Heart right ventricle (tissue), 16 donors: ENCODE measurements at regions not wholly inside any gene's neighbourhood (a gene's known extent, or its start where the extent isn't known, plus 50 kb on each side); places are given as distances from the start of the nearest gene placed in this dataset.

ENCODE experiments used
- ATAC-seq, 8 donors: fragments of 200-7000 bp; cut with Tn5 transposase; one replicate each; pipeline ENCODE4 v1.9.1; 2020; ENCODE audit warnings: mild to moderate bottlenecking in 8 of 8, moderate library complexity in 8 of 8, moderate number of reproducible peaks in 1 of 8
- DNase-seq, 2 donors: peaks; one replicate each; pipeline ENCODE4 v3.0.0-alpha.2; 2020
- H3K27ac ChIP-seq, 10 donors: fragments of 200-600 bp; sonication (generic) in 2 of 10; one replicate each; pipeline versions ENCODE4 v1.5.0 to v1.8.0; 2020 to 2022; ENCODE audit warnings: mild to moderate bottlenecking in 3 of 10
- H3K27me3 ChIP-seq, 7 donors: fragments of 200-600 bp; one replicate each; pipeline ENCODE4 v1.8.0; 2021 to 2022; ENCODE audit warnings: mild to moderate bottlenecking in 2 of 7
- H3K36me3 ChIP-seq, 9 donors: fragments of 200-600 bp; sonication (generic) in 1 of 9; one replicate each; pipeline versions ENCODE4 v1.5.0 to v1.8.0; 2020 to 2022; ENCODE audit warnings: mild to moderate bottlenecking in 2 of 9
- H3K4me1 ChIP-seq, 9 donors: fragments of 200-600 bp; sonication (generic) in 1 of 9; one replicate each; pipeline versions ENCODE4 v1.5.0 to v1.8.0; 2020 to 2022; ENCODE audit warnings: mild to moderate bottlenecking in 4 of 9
- H3K4me3 ChIP-seq, 10 donors: fragments of 200-600 bp; sonication (generic) in 2 of 10; one replicate each; pipeline versions ENCODE4 v1.5.0 to v1.8.0; 2020 to 2022; ENCODE audit warnings: mild to moderate bottlenecking in 7 of 10, moderate library complexity in 2 of 10
- H3K9me3 ChIP-seq, 11 donors: fragments of 200-600 bp in 10 of 11; sonication (generic) in 2 of 11; one replicate each; pipeline versions ENCODE4 v1.5.0 to v1.8.0; 2013 to 2022; ENCODE audit warnings: mild to moderate bottlenecking in 2 of 11, control low read depth in 1 of 11, moderate library complexity in 1 of 11
- WGBS, 2 donors: extraction: QIAGEN DNeasy Blood & Tissue Kit; methylation state at CpG; one replicate each; pipeline ENCODE4 v1.1.7; 2013; ENCODE audit warnings: inconsistent platforms in 1 of 2; 5-methylcytosine and 5-hydroxymethylcytosine counted together
- intact Hi-C, 10 donors: fragments of 100-400 bp; cut with DNase I; formaldehyde crosslinking; loops; one replicate each; pipeline versions ENCODE4 v1.11.1 to v1.14.2; 2022
- TF ChIP-seq, protein P1 (sequence below), 9 donors: fragments of 200-600 bp; sonication (generic) in 2 of 9; IDR thresholded peaks; one replicate each; pipeline versions ENCODE4 v1.5.0 to v1.8.0; 2021 to 2022; ENCODE audit warnings: antibody characterized with exemption in 9 of 9, mild to moderate bottlenecking in 5 of 9, moderate library complexity in 1 of 9
- donor health status: Arrhythmogenic right ventricular cardiomyopathy.
- donor health status: ischemic (EF 13 %, LVEDD 7.1; RV severe dilation, severe dysfunction).
- donor health status: healthy with polysubstance abuse.
- donor health status: DM: no; HTN: yes; CAD: no.
- donor health status: DM: no; HTN: no; CAD: no.
- donor health status: ischemic (EF 25% LVEDD 6.9; RV normal size, moderate dysfunction).
- donor health status: ischemic (EF 25% LVEDD 5.7; RV mildly dilated, moderate dysfunction).
- donor health status: healthy.
- donor health status: DM: yes; HTN: yes; CAD: no.
- donor health status: Ischemic cardiomyopathy.
- donor health status: ischemic (EF 35%, LVEDD 5.7; RV mildly dilated, moderate dysfunction).
- donor health status: nonischemic (EF 11% LVEDD 7.7; RV severe dilation, severe dysfunction).
- donor health status: DM: yes; HTN: yes; CAD: no.
- donor health status: PGD.
- donor health status: ischemic (EF 29% LVEDD 5.4; RV normal size, mild dysfunction).
- donor health status: nonischemic (EF 23%, LVEDD 6.1; RV moderate dilation, normal function).

GRCh38 chr6:170022291-170022722 lies 268.6 kb downstream of the DLL1 start:
- no peaks in the 10 kb centered on the region for H3K9me3 ChIP-seq
- intact Hi-C loops, result loop anchor here in 1 of 10 donors (10.0 kb wide), 1 partner anchor 272 kb away; the partner anchor contains the start of gene DLL1
- peaks cover 0 to 16% (median 12%) of the 10 kb centered on the region in 7 donors for H3K27me3 ChIP-seq
- TF ChIP-seq, protein P1, sequence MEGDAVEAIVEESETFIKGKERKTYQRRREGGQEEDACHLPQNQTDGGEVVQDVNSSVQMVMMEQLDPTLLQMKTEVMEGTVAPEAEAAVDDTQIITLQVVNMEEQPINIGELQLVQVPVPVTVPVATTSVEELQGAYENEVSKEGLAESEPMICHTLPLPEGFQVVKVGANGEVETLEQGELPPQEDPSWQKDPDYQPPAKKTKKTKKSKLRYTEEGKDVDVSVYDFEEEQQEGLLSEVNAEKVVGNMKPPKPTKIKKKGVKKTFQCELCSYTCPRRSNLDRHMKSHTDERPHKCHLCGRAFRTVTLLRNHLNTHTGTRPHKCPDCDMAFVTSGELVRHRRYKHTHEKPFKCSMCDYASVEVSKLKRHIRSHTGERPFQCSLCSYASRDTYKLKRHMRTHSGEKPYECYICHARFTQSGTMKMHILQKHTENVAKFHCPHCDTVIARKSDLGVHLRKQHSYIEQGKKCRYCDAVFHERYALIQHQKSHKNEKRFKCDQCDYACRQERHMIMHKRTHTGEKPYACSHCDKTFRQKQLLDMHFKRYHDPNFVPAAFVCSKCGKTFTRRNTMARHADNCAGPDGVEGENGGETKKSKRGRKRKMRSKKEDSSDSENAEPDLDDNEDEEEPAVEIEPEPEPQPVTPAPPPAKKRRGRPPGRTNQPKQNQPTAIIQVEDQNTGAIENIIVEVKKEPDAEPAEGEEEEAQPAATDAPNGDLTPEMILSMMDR (IDR thresholded peaks at IDR 0.05), result no peak
- ATAC-seq (peak in 2 of 8 donors; percentile 32 to 67), DNase-seq (no peak)
- 72 to 93% methylated on average over 23 of the region's 23 CpGs for WGBS, 2 donors
- no peaks in the 10 kb centered on the region for H3K36me3 ChIP-seq
- H3K4me3 ChIP-seq, result peak overlapping the region in 7 of 10 donors; percentile 1 to 49 (median 16)
- H3K27ac ChIP-seq, result peak overlapping the region in 7 of 10 donors; percentile 41 to 94 (median 79)
- H3K4me1 ChIP-seq, result peaks cover 0 to 24% (median 16%) of the 10 kb centered on the region in 9 donors

DNA sequence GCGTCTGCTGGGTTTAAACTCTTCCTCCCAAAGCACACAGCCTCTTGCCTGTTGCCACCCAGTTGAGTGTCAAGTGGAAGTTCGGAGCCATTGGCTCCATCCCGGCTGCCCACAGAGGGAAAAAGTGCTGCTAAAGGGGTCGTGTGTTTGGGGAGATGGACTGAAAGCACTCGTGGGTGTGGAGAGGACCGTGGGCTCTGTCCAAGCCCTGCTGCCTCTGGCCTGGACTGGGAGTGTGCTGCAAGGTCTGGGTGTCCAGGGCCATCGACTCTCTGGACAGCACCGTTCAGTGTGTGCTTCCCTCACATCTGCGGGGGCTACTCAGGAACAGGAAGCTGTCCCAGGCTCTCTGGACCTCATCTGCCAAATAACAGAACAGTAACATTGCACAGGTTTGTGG lies 269.3 kb downstream of the DLL1 start:
- intact Hi-C loops, result loop anchor here in 1 of 10 donors (10.0 kb wide), 1 partner anchor 273 kb away; the partner anchor contains the start of gene DLL1
- TF ChIP-seq, protein P1 (IDR thresholded peaks at IDR 0.05), result no peak
- ATAC-seq, result no peak
- H3K27ac ChIP-seq, result peak overlapping the region in 5 of 10 donors; percentile 19 to 94 (median 74)
- no peak for DNase-seq
- H3K4me1 ChIP-seq, result peaks cover 0 to 24% (median 16%) of the 10 kb centered on the region in 9 donors
- H3K9me3 ChIP-seq, result no peaks in the 10 kb centered on the region
- H3K27me3 ChIP-seq, result peaks cover 0 to 16% (median 12%) of the 10 kb centered on the region in 7 donors
- WGBS, 2 donors, result 73 to 83% methylated on average over 9 of the region's 9 CpGs
- H3K36me3 ChIP-seq, result no peaks in the 10 kb centered on the region
- peak overlapping the region in 3 of 10 donors; percentile 44 to 49 (median 47) for H3K4me3 ChIP-seq

- Histone ChIP-seq H3K4me1 (peaks cover 0 to 24% (median 16%) of the 10 kb centered on the region in 9 donors), H3K27ac (peak overlapping the region in 5 of 10 donors; percentile 8 to 45 (median 29)), H3K9me3 (no peaks in the 10 kb centered on the region), H3K36me3 (peaks cover 0 to 8% (median 0%) of the 10 kb centered on the region in 9 donors), H3K4me3 (no peak overlapping the region), H3K27me3 (peaks cover 0 to 16% (median 12%) of the 10 kb centered on the region in 7 donors)
- DNase-seq, result no peak
- intact Hi-C loops, result loop anchor here in 1 of 10 donors (10.0 kb wide), 1 partner anchor 275 kb away; the partner anchor contains the start of gene DLL1
- TF ChIP-seq, protein P1 (IDR thresholded peaks at IDR 0.05), result no peak
- 87 to 92% methylated on average over 20 of the region's 20 CpGs for WGBS, 2 donors
- ATAC-seq, result peak in 1 of 8 donors; percentile 25
Measured at GRCh38 chr6:170019818-170020583, 268.6 kb downstream of the ERMARD start.

- intact Hi-C loops, result no loop called here
- H3K36me3 ChIP-seq, result peaks cover 0 to 8% (median 0%) of the 10 kb centered on the region in 9 donors
- WGBS, 2 donors, result 77 to 80% methylated on average over 19 of the region's 19 CpGs
- H3K27ac ChIP-seq, result peak overlapping the region in 5 of 10 donors; percentile 8 to 45 (median 29)
- ATAC-seq (peak in 2 of 8 donors; percentile 8 to 23), DNase-seq (no peak)
- TF ChIP-seq, protein P1 (IDR thresholded peaks at IDR 0.05), result no peak
- H3K4me1 ChIP-seq, result peaks cover 0 to 24% (median 13%) of the 10 kb centered on the region in 9 donors
- H3K4me3 ChIP-seq, result no peak overlapping the region
- peaks cover 0 to 22% (median 12%) of the 10 kb centered on the region in 7 donors for H3K27me3 ChIP-seq
- H3K9me3 ChIP-seq, result no peaks in the 10 kb centered on the region
Measured at GRCh38 chr6:170018936-170019817, 267.8 kb downstream of the ERMARD start.
